Naive thymus-derived CD4-positive, alpha-beta T cell (primary cell): ENCODE measurements at regions not wholly inside any gene's neighbourhood (a gene's known extent, or its start where the extent isn't known, plus 50 kb on each side); places are given as distances from the start of the nearest gene placed in this dataset.

Source experiments
- ATAC-seq: fragments of 150-1000 bp; cut with Tn5 transposase; 2 replicates; pipeline ENCODE4 v1.10.0; 2021; ENCODE audit warnings: mild to moderate bottlenecking, moderate library complexity
- CTCF ChIA-PET: fragments of 350-600 bp; sonication (Branson Sonifier 250); formaldehyde crosslinking; loops from one replicate; lab custom pipeline; 2021; ENCODE audit warnings: antibody characterized with exemption; lab: Charles Lee
- POLR2A ChIA-PET: fragments of 350-600 bp; sonication (Branson Sonifier 250); formaldehyde crosslinking; loops from one replicate; lab custom pipeline; 2021; ENCODE audit warnings: antibody characterized with exemption, inconsistent platforms; lab: Charles Lee
- DNase-seq, 9 donors: peaks; one replicate each; pipeline versions ENCODE4 v3.0.0 to v3.0.0-alpha.2; 2020 to 2022; ENCODE audit warnings: mixed read lengths in 1 of 9
- H3K27ac ChIP-seq: one replicate; pipeline ENCODE4 v1.7.0; 2013; ENCODE audit warnings: mild to moderate bottlenecking, low read depth, low read length, moderate library complexity
- H3K27me3 ChIP-seq, 2 donors: one replicate each; pipeline ENCODE4 v1.7.0; 2013; ENCODE audit warnings: low read length in 2 of 2, mild to moderate bottlenecking in 2 of 2, moderate library complexity in 2 of 2; ENCODE audit not compliant: control insufficient read depth in 2 of 2, insufficient read depth in 2 of 2
- H3K36me3 ChIP-seq, 3 experiments: 1 replicate in 2 of 3; 2 replicates in 1 of 3; pipeline ENCODE4 v1.7.0; 2013; ENCODE audit warnings: low read length in 3 of 3, mild to moderate bottlenecking in 3 of 3, moderate library complexity in 1 of 3; ENCODE audit not compliant: insufficient read depth in 3 of 3, control insufficient read depth in 2 of 3
- H3K4me1 ChIP-seq, 2 donors: one replicate each; pipeline ENCODE4 v1.7.0; 2013; ENCODE audit warnings: low read length in 2 of 2, mild to moderate bottlenecking in 2 of 2, moderate library complexity in 1 of 2; ENCODE audit not compliant: control insufficient read depth in 2 of 2, insufficient read depth in 2 of 2
- H3K4me3 ChIP-seq: 2 replicates; pipeline ENCODE4 v1.7.0; 2013; ENCODE audit warnings: mild to moderate bottlenecking, low read length
- H3K9me3 ChIP-seq, 3 experiments: 1 replicate in 2 of 3; 2 replicates in 1 of 3; pipeline ENCODE4 v1.7.0; 2013; ENCODE audit warnings: low read length in 3 of 3; ENCODE audit not compliant: control insufficient read depth in 2 of 3
- H3K27ac Mint-ChIP-seq, 9 donors: one replicate each; pipeline ENCODE4 v1.8.0; 2020 to 2022; ENCODE audit warnings: mixed read lengths in 9 of 9, mild to moderate bottlenecking in 8 of 9, moderate library complexity in 5 of 9, inconsistent platforms in 2 of 9
- H3K27me3 Mint-ChIP-seq, 5 donors: one replicate each; pipeline ENCODE4 v1.8.0; 2021 to 2022; ENCODE audit warnings: mixed read lengths in 5 of 5, mild to moderate bottlenecking in 1 of 5
- H3K36me3 Mint-ChIP-seq, 5 donors: one replicate each; pipeline ENCODE4 v1.8.0; 2020 to 2022; ENCODE audit warnings: mixed read lengths in 5 of 5, mild to moderate bottlenecking in 3 of 5, inconsistent platforms in 1 of 5
- H3K4me1 Mint-ChIP-seq, 7 donors: one replicate each; pipeline ENCODE4 v1.8.0; 2020 to 2022; ENCODE audit warnings: mixed read lengths in 7 of 7, mild to moderate bottlenecking in 3 of 7, inconsistent platforms in 1 of 7
- H3K4me3 Mint-ChIP-seq, 10 donors: one replicate each; pipeline ENCODE4 v1.8.0; 2020 to 2022; ENCODE audit warnings: mild to moderate bottlenecking in 10 of 10, mixed read lengths in 10 of 10, moderate library complexity in 6 of 10, inconsistent platforms in 2 of 10
- H3K9me3 Mint-ChIP-seq, 11 donors: one replicate each; pipeline ENCODE4 v1.8.0; 2020 to 2022; ENCODE audit warnings: mixed read lengths in 11 of 11, mild to moderate bottlenecking in 4 of 11, inconsistent platforms in 1 of 11, moderate library complexity in 1 of 11
- intact Hi-C, 2 donors: fragments of 100-400 bp; cut with micrococcal nuclease; formaldehyde crosslinking; loops; one replicate each; pipeline ENCODE4 v1.15.1; 2023

- no peak overlapping the region for H3K27ac ChIP-seq
- no peak for ATAC-seq
- H3K27ac Mint-ChIP-seq: no peak overlapping the region
- no peaks in the 10 kb centered on the region for H3K27me3 Mint-ChIP-seq
- no peaks in the 10 kb centered on the region for H3K4me1 ChIP-seq
- no peaks in the 10 kb centered on the region for H3K9me3 ChIP-seq
- CTCF ChIA-PET: no interaction called here
- no peaks in the 10 kb centered on the region for H3K4me1 Mint-ChIP-seq
- no peak for DNase-seq
- POLR2A ChIA-PET: no interaction called here
- peaks cover 0 to 3% (median 0%) of the 10 kb centered on the region in 5 donors for H3K36me3 Mint-ChIP-seq
- H3K9me3 Mint-ChIP-seq: peaks cover 0 to 23% (median 4%) of the 10 kb centered on the region in 11 donors
- H3K4me3 ChIP-seq: no peak overlapping the region
- H3K4me3 Mint-ChIP-seq: no peak overlapping the region
- intact Hi-C loops: no loop called here
- H3K36me3 ChIP-seq: no peaks in the 10 kb centered on the region
- H3K27me3 ChIP-seq: no peaks in the 10 kb centered on the region
Measured at GRCh38 chr3:181442066-181442465, 269.7 kb upstream of the SOX2 start.

GRCh38 chr3:181432992-181433391 is 278.7 kb upstream of the SOX2 start:
- Mint-ChIP-seq H3K27ac (no peak overlapping the region), H3K36me3 (peaks cover 0 to 3% (median 0%) of the 10 kb centered on the region in 5 donors), H3K4me3 (no peak overlapping the region), H3K9me3 (peaks cover 0 to 46% (median 16%) of the 10 kb centered on the region in 11 donors), H3K27me3 (no peaks in the 10 kb centered on the region), H3K4me1 (no peaks in the 10 kb centered on the region)
- H3K4me1 ChIP-seq: no peaks in the 10 kb centered on the region
- CTCF ChIA-PET: interaction anchor here (0.6 kb wide), 1 partner anchor 106 kb away, joined by 3 read pairs; no protein-coding TSS in a partner anchor
- no peak overlapping the region for H3K27ac ChIP-seq
- no peaks in the 10 kb centered on the region for H3K36me3 ChIP-seq
- H3K27me3 ChIP-seq: peaks cover 0 to 2% of the 10 kb centered on the region in 2 donors
- ATAC-seq: no peak
- no peak for DNase-seq
- POLR2A ChIA-PET: no interaction called here
- intact Hi-C loops: no loop called here
- no peaks in the 10 kb centered on the region for H3K9me3 ChIP-seq
- no peak overlapping the region for H3K4me3 ChIP-seq

- Mint-ChIP-seq H3K4me3 (no peak overlapping the region), H3K9me3 (peaks cover 0 to 51% (median 19%) of the 10 kb centered on the region in 11 donors), H3K4me1 (no peaks in the 10 kb centered on the region), H3K27ac (no peak overlapping the region), H3K27me3 (no peaks in the 10 kb centered on the region), H3K36me3 (peaks cover 0 to 5% (median 0%) of the 10 kb centered on the region in 5 donors)
- Histone ChIP-seq H3K36me3 (no peaks in the 10 kb centered on the region), H3K9me3 (no peaks in the 10 kb centered on the region), H3K27me3 (peaks cover 0 to 2% of the 10 kb centered on the region in 2 donors), H3K27ac (no peak overlapping the region), H3K4me3 (no peak overlapping the region), H3K4me1 (no peaks in the 10 kb centered on the region)
- POLR2A ChIA-PET: no interaction called here
- CTCF ChIA-PET: no interaction called here
- intact Hi-C loops: no loop called here
- DNase-seq (no peak), ATAC-seq (no peak)
Measured at GRCh38 chr3:181431748-181432147, 280.0 kb upstream of the SOX2 start.

- Mint-ChIP-seq H3K4me1 (no peaks in the 10 kb centered on the region), H3K9me3 (peaks cover 0 to 43% (median 13%) of the 10 kb centered on the region in 11 donors), H3K27ac (no peak overlapping the region), H3K4me3 (no peak overlapping the region), H3K36me3 (peaks cover 0 to 5% (median 0%) of the 10 kb centered on the region in 5 donors), H3K27me3 (peaks cover 0 to 3% (median 0%) of the 10 kb centered on the region in 5 donors)
- intact Hi-C loops: no loop called here
- H3K27ac ChIP-seq: no peak overlapping the region
- H3K4me3 ChIP-seq: no peak overlapping the region
- no peak for DNase-seq
- ATAC-seq: no peak
- H3K27me3 ChIP-seq: no peaks in the 10 kb centered on the region
- POLR2A ChIA-PET: no interaction called here
- H3K36me3 ChIP-seq: no peaks in the 10 kb centered on the region
- H3K9me3 ChIP-seq: peaks cover 0 to 5% (median 0%) of the 10 kb centered on the region in 3 experiments
- CTCF ChIA-PET: no interaction called here
- H3K4me1 ChIP-seq: no peaks in the 10 kb centered on the region
Measured at GRCh38 chr3:181425074-181425473, 286.7 kb upstream of the SOX2 start.

GRCh38 chr3:181418233-181418632 is 293.5 kb upstream of the SOX2 start:
- Mint-ChIP-seq H3K9me3 (peaks cover 0 to 19% (median 3%) of the 10 kb centered on the region in 11 donors), H3K27me3 (peaks cover 0 to 3% (median 0%) of the 10 kb centered on the region in 5 donors), H3K4me3 (no peak overlapping the region), H3K4me1 (no peaks in the 10 kb centered on the region), H3K36me3 (no peaks in the 10 kb centered on the region), H3K27ac (no peak overlapping the region)
- ATAC-seq (no peak), DNase-seq (no peak)
- no peaks in the 10 kb centered on the region for H3K36me3 ChIP-seq
- no peak overlapping the region for H3K4me3 ChIP-seq
- CTCF ChIA-PET: no interaction called here
- no peak overlapping the region for H3K27ac ChIP-seq
- intact Hi-C loops: no loop called here
- POLR2A ChIA-PET: no interaction called here
- H3K9me3 ChIP-seq: no peaks in the 10 kb centered on the region
- H3K27me3 ChIP-seq: no peaks in the 10 kb centered on the region
- H3K4me1 ChIP-seq: no peaks in the 10 kb centered on the region

GRCh38 chr3:181417748-181418147 is 294.0 kb upstream of the SOX2 start:
- CTCF ChIA-PET: no interaction called here
- Histone ChIP-seq H3K4me1 (no peaks in the 10 kb centered on the region), H3K9me3 (no peaks in the 10 kb centered on the region), H3K27me3 (no peaks in the 10 kb centered on the region), H3K36me3 (no peaks in the 10 kb centered on the region), H3K4me3 (no peak overlapping the region), H3K27ac (no peak overlapping the region)
- Mint-ChIP-seq H3K4me3 (no peak overlapping the region), H3K36me3 (no peaks in the 10 kb centered on the region), H3K27ac (no peak overlapping the region), H3K27me3 (peaks cover 0 to 3% (median 0%) of the 10 kb centered on the region in 5 donors), H3K4me1 (no peaks in the 10 kb centered on the region), H3K9me3 (peaks cover 0 to 17% (median 3%) of the 10 kb centered on the region in 11 donors)
- intact Hi-C loops: no loop called here
- no peak for DNase-seq
- no peak for ATAC-seq
- POLR2A ChIA-PET: no interaction called here

- H3K4me1 Mint-ChIP-seq: no peaks in the 10 kb centered on the region
- no peaks in the 10 kb centered on the region for H3K27me3 ChIP-seq
- ATAC-seq (no peak), DNase-seq (no peak)
- H3K36me3 ChIP-seq: no peaks in the 10 kb centered on the region
- CTCF ChIA-PET: no interaction called here
- H3K9me3 Mint-ChIP-seq: peaks cover 0 to 18% (median 6%) of the 10 kb centered on the region in 11 donors
- no peaks in the 10 kb centered on the region for H3K9me3 ChIP-seq
- no peak overlapping the region for H3K4me3 Mint-ChIP-seq
- no peaks in the 10 kb centered on the region for H3K27me3 Mint-ChIP-seq
- intact Hi-C loops: no loop called here
- H3K36me3 Mint-ChIP-seq: no peaks in the 10 kb centered on the region
- no peak overlapping the region for H3K27ac Mint-ChIP-seq
- no peak overlapping the region for H3K27ac ChIP-seq
- no peaks in the 10 kb centered on the region for H3K4me1 ChIP-seq
- POLR2A ChIA-PET: no interaction called here
- no peak overlapping the region for H3K4me3 ChIP-seq
Measured at GRCh38 chr3:181410870-181411269, 300.9 kb upstream of the SOX2 start.
